KOPT-K1 (cell line): ENCODE measurements at regions not wholly inside any gene's neighbourhood (a gene's known extent, or its start where the extent isn't known, plus 50 kb on each side); places are given as distances from the start of the nearest gene placed in this dataset.

ENCODE experiments used
- H3K27ac ChIP-seq: fragments of 200-600 bp; sonication (generic); 2 replicates; pipeline ENCODE4 v1.5.1; 2016; ENCODE audit warnings: antibody characterized with exemption, mild to moderate bottlenecking, low read depth, low read length; ENCODE audit not compliant: poor library complexity, severe bottlenecking
- H3K36me3 ChIP-seq: fragments of 200-600 bp; sonication (generic); 2 replicates; pipeline ENCODE4 v1.5.1; 2017; ENCODE audit warnings: antibody characterized with exemption, mild to moderate bottlenecking, low read length, moderate library complexity; ENCODE audit not compliant: insufficient read depth
- H3K9me3 ChIP-seq: fragments of 200-600 bp; sonication (generic); 2 replicates; pipeline ENCODE4 v1.5.1; 2017; ENCODE audit warnings: antibody characterized with exemption, low read length, mild to moderate bottlenecking; ENCODE audit not compliant: insufficient read depth, poor library complexity, severe bottlenecking

- Histone ChIP-seq H3K27ac (no peak overlapping the region), H3K9me3 (no peaks in the 10 kb centered on the region), H3K36me3 (no peaks in the 10 kb centered on the region)
Observed at GRCh38 chr12:93247313-93247991, 130.3 kb upstream of the NUDT4 start.

GRCh38 chr12:93252221-93252620 lies 125.5 kb upstream of the NUDT4 start:
- H3K36me3 ChIP-seq: no peaks in the 10 kb centered on the region
- peaks cover 33% of the 10 kb centered on the region for H3K9me3 ChIP-seq
- no peak overlapping the region for H3K27ac ChIP-seq

- no peaks in the 10 kb centered on the region for H3K36me3 ChIP-seq
- H3K9me3 ChIP-seq: peaks cover 33% of the 10 kb centered on the region
- H3K27ac ChIP-seq: no peak overlapping the region
Observed at GRCh38 chr12:93254911-93255310, 122.8 kb upstream of the NUDT4 start.

GRCh38 chr12:93256256-93256969 lies 121.3 kb upstream of the NUDT4 start:
- Histone ChIP-seq H3K36me3 (no peaks in the 10 kb centered on the region), H3K9me3 (peaks cover 33% of the 10 kb centered on the region), H3K27ac (no peak overlapping the region)

- Histone ChIP-seq H3K27ac (no peak overlapping the region), H3K36me3 (no peaks in the 10 kb centered on the region), H3K9me3 (no peaks in the 10 kb centered on the region)
Observed at GRCh38 chr12:93261505-93262094, 116.1 kb upstream of the NUDT4 start.

GRCh38 chr12:93272997-93273396 lies 104.7 kb upstream of the NUDT4 start:
- H3K36me3 ChIP-seq: no peaks in the 10 kb centered on the region
- no peak overlapping the region for H3K27ac ChIP-seq
- no peaks in the 10 kb centered on the region for H3K9me3 ChIP-seq

GRCh38 chr12:93273834-93274564 lies 103.7 kb upstream of the NUDT4 start:
- H3K36me3 ChIP-seq: no peaks in the 10 kb centered on the region
- H3K27ac ChIP-seq: peak overlapping the region; percentile 36

GRCh38 chr12:93274937-93275336 lies 102.8 kb upstream of the NUDT4 start:
- H3K27ac ChIP-seq: no peak overlapping the region
- no peaks in the 10 kb centered on the region for H3K9me3 ChIP-seq
- no peaks in the 10 kb centered on the region for H3K36me3 ChIP-seq

More at GRCh38 chr12:93273834-93274564, 103.7 kb upstream of the NUDT4 start:
- H3K9me3 ChIP-seq: no peaks in the 10 kb centered on the region

GRCh38 chr12:93275589-93275988 lies 102.1 kb upstream of the NUDT4 start:
- no peak overlapping the region for H3K27ac ChIP-seq
- H3K9me3 ChIP-seq: no peaks in the 10 kb centered on the region
- H3K36me3 ChIP-seq: no peaks in the 10 kb centered on the region

- Histone ChIP-seq H3K27ac (no peak overlapping the region), H3K36me3 (no peaks in the 10 kb centered on the region), H3K9me3 (no peaks in the 10 kb centered on the region)
Observed at GRCh38 chr12:93279565-93280412, 97.9 kb upstream of the NUDT4 start.

- Histone ChIP-seq H3K36me3 (no peaks in the 10 kb centered on the region), H3K27ac (no peak overlapping the region), H3K9me3 (no peaks in the 10 kb centered on the region)
Observed at GRCh38 chr12:93287149-93287548, 90.6 kb upstream of the NUDT4 start.

- Histone ChIP-seq H3K9me3 (no peaks in the 10 kb centered on the region), H3K27ac (no peak overlapping the region)
Observed at GRCh38 chr12:93288626-93289025, 89.1 kb upstream of the NUDT4 start.

GRCh38 chr12:93290391-93290790 lies 87.3 kb upstream of the NUDT4 start:
- H3K36me3 ChIP-seq: no peaks in the 10 kb centered on the region
- no peak overlapping the region for H3K27ac ChIP-seq
- no peaks in the 10 kb centered on the region for H3K9me3 ChIP-seq

More at GRCh38 chr12:93288626-93289025, 89.1 kb upstream of the NUDT4 start:
- no peaks in the 10 kb centered on the region for H3K36me3 ChIP-seq

GRCh38 chr12:93292213-93292612 lies 85.5 kb upstream of the NUDT4 start:
- Histone ChIP-seq H3K9me3 (no peaks in the 10 kb centered on the region), H3K27ac (no peak overlapping the region), H3K36me3 (no peaks in the 10 kb centered on the region)
